IgD-negative memory B cell (primary cell): ENCODE measurements at regions not wholly inside any gene's neighbourhood (a gene's known extent, or its start where the extent isn't known, plus 50 kb on each side); places are given as distances from the start of the nearest gene placed in this dataset.

ENCODE experiments used
- H3K27ac Mint-ChIP-seq, 3 donors: one replicate each; pipeline ENCODE4 v1.8.0; 2020 to 2022; ENCODE audit warnings: mild to moderate bottlenecking in 3 of 3, mixed read lengths in 3 of 3, moderate library complexity in 1 of 3
- H3K27me3 Mint-ChIP-seq: one replicate; pipeline ENCODE4 v1.8.0; 2021; ENCODE audit warnings: mixed read lengths
- H3K36me3 Mint-ChIP-seq: one replicate; pipeline ENCODE4 v1.8.0; 2020; ENCODE audit warnings: mild to moderate bottlenecking, mixed read lengths
- H3K4me1 Mint-ChIP-seq, 3 donors: one replicate each; pipeline ENCODE4 v1.8.0; 2020 to 2022; ENCODE audit warnings: mixed read lengths in 3 of 3, mild to moderate bottlenecking in 1 of 3
- H3K4me3 Mint-ChIP-seq, 4 donors: one replicate each; pipeline ENCODE4 v1.8.0; 2020 to 2022; ENCODE audit warnings: mild to moderate bottlenecking in 4 of 4, mixed read lengths in 4 of 4, moderate library complexity in 3 of 4
- H3K9me3 Mint-ChIP-seq, 3 donors: one replicate each; pipeline ENCODE4 v1.8.0; 2020 to 2021; ENCODE audit warnings: mixed read lengths in 3 of 3, mild to moderate bottlenecking in 1 of 3

DNA sequence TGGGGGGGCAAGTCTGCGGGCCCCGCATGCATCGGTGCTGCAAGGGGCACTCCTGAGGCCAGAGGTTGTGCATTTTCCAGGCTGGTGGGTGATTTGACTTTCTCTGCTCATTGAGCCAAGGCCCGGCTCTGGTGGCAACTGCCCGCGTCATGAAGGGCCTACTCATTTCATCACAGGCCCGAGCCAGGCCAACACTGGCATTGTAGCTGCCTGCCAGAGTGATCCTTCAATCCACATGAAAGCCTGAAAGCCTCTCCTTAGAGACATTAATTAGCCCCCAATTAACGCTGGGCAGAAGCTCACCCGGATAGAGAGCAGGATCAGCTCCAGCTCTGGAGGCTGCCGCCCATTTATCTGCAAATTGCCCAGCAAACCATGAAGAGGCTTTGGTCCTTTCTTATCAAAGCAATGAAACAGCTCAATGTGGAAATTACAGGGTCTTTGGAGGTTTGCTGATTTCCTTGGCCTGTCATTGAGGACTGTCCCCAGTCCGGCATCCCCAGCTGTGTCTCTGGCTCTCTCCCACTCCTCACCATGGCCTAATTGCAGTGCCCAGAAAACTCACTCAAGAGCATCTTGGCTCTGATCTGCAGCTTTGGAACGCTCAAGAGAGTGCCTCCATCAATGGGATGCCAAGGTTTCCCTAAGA, 50.4 kb upstream of the STUM start:
- no peaks in the 10 kb centered on the region for H3K4me1 Mint-ChIP-seq
- peaks cover 0 to 4% (median 4%) of the 10 kb centered on the region in 3 donors for H3K9me3 Mint-ChIP-seq
- H3K36me3 Mint-ChIP-seq = no peaks in the 10 kb centered on the region
- no peak overlapping the region for H3K4me3 Mint-ChIP-seq
- H3K27me3 Mint-ChIP-seq = peaks cover 11% of the 10 kb centered on the region
- H3K27ac Mint-ChIP-seq = no peak overlapping the region

DNA sequence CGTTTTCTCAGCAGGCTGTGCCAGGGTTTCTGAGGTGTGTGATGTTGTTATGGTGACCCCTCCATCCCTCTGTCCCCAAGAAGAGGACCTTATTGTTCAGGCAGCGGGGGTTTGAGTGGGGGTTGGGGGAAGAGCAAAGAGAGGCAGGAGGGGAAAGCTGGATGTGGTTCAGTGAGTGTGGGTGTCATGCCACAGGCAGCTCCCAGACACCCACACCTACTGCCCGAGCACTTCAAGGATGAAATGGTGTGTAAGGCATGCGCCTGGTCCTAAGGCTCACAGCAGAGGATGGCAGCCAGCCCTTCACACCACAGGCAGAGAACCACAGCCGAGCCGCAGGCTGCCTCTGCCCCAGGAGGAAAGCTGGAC, 49.9 kb upstream of the STUM start:
- Mint-ChIP-seq H3K27me3 (peaks cover 11% of the 10 kb centered on the region), H3K4me3 (no peak overlapping the region), H3K9me3 (peaks cover 0 to 4% (median 4%) of the 10 kb centered on the region in 3 donors), H3K27ac (no peak overlapping the region), H3K4me1 (no peaks in the 10 kb centered on the region), H3K36me3 (no peaks in the 10 kb centered on the region)
